ENCODE measurements at regions not wholly inside any gene's neighbourhood (a gene's known extent, or its start where the extent isn't known, plus 50 kb on each side); places are given as distances from the start of the nearest gene placed in this dataset.

DNA sequence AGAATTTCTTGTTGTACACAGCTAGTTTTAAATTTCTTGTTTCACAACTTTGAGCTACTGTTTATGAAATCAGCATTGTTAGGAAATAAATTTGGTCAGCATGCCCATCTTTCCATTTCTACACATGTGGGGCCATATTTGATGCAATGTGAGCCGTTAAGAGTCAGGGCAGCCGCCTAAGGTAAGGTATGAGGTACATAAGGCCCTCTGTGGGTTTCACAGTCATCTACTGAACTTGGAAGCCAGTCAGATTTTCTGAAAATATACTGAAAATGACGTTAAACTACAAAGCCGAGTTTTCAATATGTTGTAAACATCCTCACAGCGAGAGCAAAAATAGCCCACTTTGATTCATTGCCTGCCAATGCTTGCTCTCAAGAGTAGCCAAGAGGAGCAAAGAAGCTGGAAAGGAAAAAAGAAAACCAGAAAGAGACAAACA is 94.7 kb upstream of the PDZRN3 start:
- H3K4me1 ChIP-seq, result peaks cover 0 to 4% (median 0%) of the 10 kb centered on the region in 4 donors
- no peak for ATAC-seq (ENCODE audit: low FRiP score in 2 of 2)
- H3K36me3 ChIP-seq, result no peaks in the 10 kb centered on the region
- peak overlapping the region in 1 of 4 donors; percentile 5 for H3K4me3 ChIP-seq
- no peaks in the 10 kb centered on the region for H3K9me3 ChIP-seq
- 44 to 55% methylated on average over 5 of the region's 5 CpGs for WGBS, 2 donors
- no peak for DNase-seq
- peak overlapping the region in 2 of 4 donors; percentile 40 to 52 for H3K27ac ChIP-seq
- no peaks in the 10 kb centered on the region for H3K27me3 ChIP-seq
- TF ChIP-seq, protein P1, sequence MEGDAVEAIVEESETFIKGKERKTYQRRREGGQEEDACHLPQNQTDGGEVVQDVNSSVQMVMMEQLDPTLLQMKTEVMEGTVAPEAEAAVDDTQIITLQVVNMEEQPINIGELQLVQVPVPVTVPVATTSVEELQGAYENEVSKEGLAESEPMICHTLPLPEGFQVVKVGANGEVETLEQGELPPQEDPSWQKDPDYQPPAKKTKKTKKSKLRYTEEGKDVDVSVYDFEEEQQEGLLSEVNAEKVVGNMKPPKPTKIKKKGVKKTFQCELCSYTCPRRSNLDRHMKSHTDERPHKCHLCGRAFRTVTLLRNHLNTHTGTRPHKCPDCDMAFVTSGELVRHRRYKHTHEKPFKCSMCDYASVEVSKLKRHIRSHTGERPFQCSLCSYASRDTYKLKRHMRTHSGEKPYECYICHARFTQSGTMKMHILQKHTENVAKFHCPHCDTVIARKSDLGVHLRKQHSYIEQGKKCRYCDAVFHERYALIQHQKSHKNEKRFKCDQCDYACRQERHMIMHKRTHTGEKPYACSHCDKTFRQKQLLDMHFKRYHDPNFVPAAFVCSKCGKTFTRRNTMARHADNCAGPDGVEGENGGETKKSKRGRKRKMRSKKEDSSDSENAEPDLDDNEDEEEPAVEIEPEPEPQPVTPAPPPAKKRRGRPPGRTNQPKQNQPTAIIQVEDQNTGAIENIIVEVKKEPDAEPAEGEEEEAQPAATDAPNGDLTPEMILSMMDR (IDR thresholded peaks at IDR 0.05), result no peak
- TF ChIP-seq POLR2AphosphoS5 (IDR thresholded peaks at IDR 0.05) (no peak), POLR2A (IDR thresholded peaks at IDR 0.05) (no peak), EP300 (IDR thresholded peaks at IDR 0.05) (no peak)

DNA sequence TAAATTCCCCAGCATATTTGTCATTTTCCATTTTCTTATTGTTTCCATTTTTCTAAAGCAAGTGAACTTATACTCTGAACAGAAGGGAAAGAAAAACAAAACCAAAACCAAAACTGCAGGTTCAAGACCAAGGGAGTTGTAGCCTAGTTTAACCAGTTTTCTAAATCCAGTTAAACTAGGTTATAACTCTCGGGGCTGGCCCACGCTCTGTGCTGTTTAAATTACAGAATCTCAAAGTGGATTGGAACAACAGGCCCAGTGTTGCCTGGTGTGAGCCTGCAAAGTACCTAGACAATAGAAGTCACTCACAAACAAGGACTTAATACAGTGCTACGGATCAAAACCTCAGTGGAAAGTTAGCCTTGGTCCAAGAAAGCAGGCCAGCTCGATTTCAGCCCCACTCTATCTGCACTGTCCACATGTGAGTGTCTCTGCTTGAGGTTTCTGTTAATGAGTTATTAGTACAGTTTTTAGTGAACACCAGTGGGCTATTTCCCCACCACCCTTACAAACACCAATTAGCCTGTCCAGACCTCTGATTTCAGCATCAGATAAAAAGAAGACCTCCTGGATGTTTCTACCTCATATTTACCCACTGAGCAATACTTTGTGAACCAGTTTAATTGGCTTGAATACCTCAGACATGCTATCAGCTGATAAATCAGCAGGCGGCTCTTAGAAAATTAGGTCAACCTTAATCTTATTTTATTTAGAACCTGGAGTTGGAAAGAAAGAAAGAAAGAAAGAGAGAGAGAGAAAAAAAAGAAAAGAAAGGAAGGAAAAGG is 93.8 kb upstream of the PDZRN3 start:
- no peak overlapping the region for H3K4me3 ChIP-seq
- H3K27me3 ChIP-seq, result no peaks in the 10 kb centered on the region
- no peaks in the 10 kb centered on the region for H3K9me3 ChIP-seq
- no peaks in the 10 kb centered on the region for H3K36me3 ChIP-seq
- H3K27ac ChIP-seq, result peak overlapping the region in 1 of 4 donors; percentile 40
- 68 to 69% methylated on average over 5 of the region's 5 CpGs for WGBS, 2 donors
- TF ChIP-seq, protein P1 (IDR thresholded peaks at IDR 0.05), result no peak
- TF ChIP-seq EP300 (IDR thresholded peaks at IDR 0.05) (no peak), POLR2A (IDR thresholded peaks at IDR 0.05) (no peak), POLR2AphosphoS5 (IDR thresholded peaks at IDR 0.05) (no peak)
- H3K4me1 ChIP-seq, result peaks cover 0 to 4% (median 0%) of the 10 kb centered on the region in 4 donors
- no peak for DNase-seq
- ATAC-seq (ENCODE audit: low FRiP score in 2 of 2), result no peak

DNA sequence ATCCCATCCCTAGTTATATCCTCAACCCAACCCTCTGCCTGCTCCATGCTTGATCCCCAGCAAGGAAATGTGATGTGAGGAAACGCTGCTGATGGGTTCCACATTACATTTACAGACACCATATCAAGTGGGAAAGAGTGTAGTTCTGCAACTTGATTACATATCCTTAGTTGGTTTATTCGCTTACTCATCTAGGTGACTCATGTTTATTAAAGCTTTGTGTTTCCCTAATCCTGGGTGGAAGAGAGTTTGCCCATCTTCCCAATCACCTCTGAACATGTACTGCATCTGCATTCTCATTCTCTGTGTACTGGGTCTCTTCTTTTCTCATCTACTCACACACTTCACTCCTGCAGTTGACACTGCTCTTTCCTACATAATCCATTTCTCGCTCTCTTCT is 91.7 kb upstream of the PDZRN3 start:
- Histone ChIP-seq H3K4me3 (no peak overlapping the region), H3K27ac (no peak overlapping the region), H3K4me1 (peaks cover 0 to 4% (median 0%) of the 10 kb centered on the region in 4 donors), H3K36me3 (no peaks in the 10 kb centered on the region), H3K9me3 (no peaks in the 10 kb centered on the region), H3K27me3 (no peaks in the 10 kb centered on the region)
- ATAC-seq (ENCODE audit: low FRiP score in 2 of 2), result no peak
- DNase-seq, result no peak
- TF ChIP-seq, protein P1 (IDR thresholded peaks at IDR 0.05), result no peak
- no peak for TF ChIP-seq POLR2AphosphoS5 (IDR thresholded peaks at IDR 0.05)
- 87 to 88% methylated on average over 3 of the region's 3 CpGs for WGBS, 2 donors

DNA sequence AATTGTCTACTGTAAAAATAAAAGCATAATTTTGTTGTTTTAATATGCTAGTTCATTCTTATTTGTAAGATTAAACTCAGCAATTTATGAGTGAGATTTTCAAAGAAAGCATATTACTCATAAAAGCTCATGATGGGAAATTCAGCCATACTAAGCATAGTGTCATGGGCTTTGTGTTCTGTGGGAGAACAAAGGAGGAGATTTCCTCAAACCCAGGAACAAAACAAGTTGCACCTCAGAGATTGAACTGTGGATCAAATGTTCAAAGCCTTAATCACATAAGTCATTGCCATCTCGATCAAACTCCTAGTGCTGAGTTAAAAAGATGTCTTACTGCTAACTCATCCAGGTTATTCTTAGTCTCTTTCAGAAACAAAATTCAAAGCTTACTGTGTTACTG is 85.6 kb upstream of the PDZRN3 start:
- WGBS, 2 donors, result 80 to 100% methylated on average over 1 of the region's 1 CpG
- no peak overlapping the region for H3K4me3 ChIP-seq
- no peaks in the 10 kb centered on the region for H3K4me1 ChIP-seq
- no peaks in the 10 kb centered on the region for H3K9me3 ChIP-seq
- no peak for DNase-seq
- H3K27ac ChIP-seq, result no peak overlapping the region
- ATAC-seq (ENCODE audit: low FRiP score in 2 of 2), result no peak
- no peaks in the 10 kb centered on the region for H3K27me3 ChIP-seq
- TF ChIP-seq EP300 (IDR thresholded peaks at IDR 0.05) (no peak), POLR2A (IDR thresholded peaks at IDR 0.05) (no peak), POLR2AphosphoS5 (IDR thresholded peaks at IDR 0.05) (no peak)
- H3K36me3 ChIP-seq, result no peaks in the 10 kb centered on the region

DNA sequence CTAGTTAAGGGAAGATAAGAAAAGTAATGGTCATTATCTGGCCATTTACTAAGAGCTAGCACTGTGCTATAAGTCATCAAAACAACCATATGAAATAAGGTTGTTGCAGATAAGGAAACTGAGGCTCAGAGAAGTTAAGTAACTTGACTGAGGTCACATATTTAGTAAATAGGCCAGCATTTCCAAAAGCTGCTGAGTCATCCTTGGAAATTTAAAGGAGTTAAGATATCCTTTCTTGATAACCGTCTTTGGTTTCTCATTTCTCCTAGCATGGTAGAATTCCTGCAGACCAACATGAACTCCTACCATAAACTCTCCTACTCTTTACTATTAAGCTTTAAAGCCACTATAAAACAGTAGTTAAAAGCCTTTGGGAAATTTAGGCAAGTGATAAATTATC is 85.0 kb upstream of the PDZRN3 start:
- no peak for DNase-seq
- no peak for ATAC-seq (ENCODE audit: low FRiP score in 2 of 2)
- TF ChIP-seq POLR2AphosphoS5 (IDR thresholded peaks at IDR 0.05) (no peak), EP300 (IDR thresholded peaks at IDR 0.05) (no peak), POLR2A (IDR thresholded peaks at IDR 0.05) (no peak)
- TF ChIP-seq, protein P1 (IDR thresholded peaks at IDR 0.05), result no peak
- Histone ChIP-seq H3K27me3 (no peaks in the 10 kb centered on the region), H3K36me3 (no peaks in the 10 kb centered on the region), H3K4me3 (no peak overlapping the region), H3K9me3 (no peaks in the 10 kb centered on the region), H3K27ac (no peak overlapping the region), H3K4me1 (no peaks in the 10 kb centered on the region)
- 89 to 92% methylated on average over 1 of the region's 1 CpG for WGBS, 2 donors

Data from upper lobe of left lung (tissue), 6 donors.